ENCODE measurements at regions not wholly inside any gene's neighbourhood (a gene's known extent, or its start where the extent isn't known, plus 50 kb on each side); places are given as distances from the start of the nearest gene placed in this dataset.

DNA sequence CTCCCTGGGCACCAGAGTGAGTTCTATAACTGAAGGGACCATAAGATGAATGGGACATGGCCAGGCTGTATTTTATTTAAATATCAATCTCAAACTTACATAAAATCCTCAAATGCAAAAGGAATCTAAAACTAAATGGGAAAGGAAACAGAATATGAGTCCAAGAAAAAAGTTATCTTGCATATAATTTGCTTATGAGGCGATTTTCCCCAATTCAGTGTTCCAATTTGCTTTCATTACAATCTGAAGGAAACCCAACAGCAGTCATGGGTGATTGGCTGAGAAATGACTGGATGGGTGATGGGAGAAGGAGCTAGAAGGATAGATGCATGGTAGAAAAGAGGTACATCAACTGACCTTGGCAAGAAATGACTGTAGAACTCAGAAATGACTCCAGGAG, 511.3 kb upstream of the TENM3 start (continued):
- TF ChIP-seq WRNIP1 (IDR thresholded peaks at IDR 0.05; ENCODE audit: borderline replicate concordance, low read depth, low read length) (no peak), BCL11A (IDR thresholded peaks at IDR 0.05; ENCODE audit: low read depth, low read length) (no peak), POLR2A (IDR thresholded peaks at IDR 0.05; ENCODE audit: low read depth, low read length) (no peak), CREM (IDR thresholded peaks at IDR 0.05; ENCODE audit: low read depth) (no peak), BMI1 (IDR thresholded peaks at IDR 0.05; ENCODE audit: borderline replicate concordance) (no peak), CHD2 (IDR thresholded peaks at IDR 0.05; ENCODE audit: borderline replicate concordance, low read depth, low read length) (no peak)

DNA sequence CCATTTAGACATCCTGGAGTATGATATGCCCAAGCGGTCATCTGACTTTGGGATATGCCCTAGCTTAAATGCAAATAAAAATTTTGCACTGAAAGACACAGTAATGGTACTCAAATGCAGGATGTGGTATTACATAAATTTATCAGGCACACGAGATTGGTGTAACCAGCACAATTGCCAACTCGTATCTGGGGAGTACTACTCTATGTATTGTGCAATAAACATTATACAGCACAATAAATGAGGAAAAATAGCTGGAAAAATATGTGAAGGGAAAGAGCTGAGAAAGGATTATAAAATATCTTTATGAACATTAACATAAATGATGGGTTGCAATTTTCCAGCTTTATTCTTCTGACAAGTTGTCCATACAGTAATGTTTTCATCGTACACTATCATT, 505.5 kb upstream of the TENM3 start:
- ChIA-PET RAD21 (ENCODE audit: unreplicated experiment) (no interaction called here), SMC1A (ENCODE audit: uncharacterized antibody, unreplicated experiment) (interaction anchor here (0.9 to 1.1 kb wide), 2 partner anchors 11 to 55 kb away, joined by 3 read pairs; no protein-coding TSS in a partner anchor), CTCF (no interaction called here), POLR2A (no interaction called here)
- Histone ChIP-seq H3K27ac (ENCODE audit: control insufficient read depth, insufficient read depth) (no peak overlapping the region), H3K9me3 (replicated peaks; ENCODE audit: control insufficient read depth, insufficient read depth, low read length) (no peaks in the 10 kb centered on the region), H3K27me3 (replicated peaks in 1 of 2; ENCODE audit: control insufficient read depth in 2 of 2, insufficient read depth in 2 of 2, low read length in 1 of 2) (no peaks in the 10 kb centered on the region), H4K20me1 (ENCODE audit: control insufficient read depth, insufficient read depth) (no peaks in the 10 kb centered on the region), H3K9ac (ENCODE audit: control insufficient read depth, insufficient read depth, low read length) (no peak overlapping the region), H3K4me1 (ENCODE audit: control insufficient read depth, insufficient read depth, low read length) (no peaks in the 10 kb centered on the region), H2AFZ (ENCODE audit: control insufficient read depth, low read depth, low read length) (no peak overlapping the region), H3K36me3 (ENCODE audit: control insufficient read depth in 2 of 2, insufficient read depth in 2 of 2, low read length in 1 of 2) (no peaks in the 10 kb centered on the region), H3K4me2 (ENCODE audit: control insufficient read depth, insufficient read depth) (no peak overlapping the region), H3K4me3 (no peak overlapping the region), H3K79me2 (ENCODE audit: control insufficient read depth, insufficient read depth, low read length) (no peaks in the 10 kb centered on the region)
- ATAC-seq (no peak), FAIRE-seq (no peak), DNase-seq (ENCODE audit: low read depth, low spot score) (no peak)
- in situ Hi-C loops (cut with MboI) (no loop called here), intact Hi-C loops (cut with micrococcal nuclease; ENCODE audit: unreplicated experiment) (no loop called here)
- BruUV-seq (replicated peaks): no TSS peak
- 18% methylated on average over 4 of the region's 4 CpGs for WGBS (ENCODE audit: insufficient coverage, insufficient replicate concordance, low lambda C conversion rate, missing lambda C conversion rate)
- TF ChIP-seq ZZZ3 (IDR thresholded peaks at IDR 0.05; ENCODE audit: control insufficient read depth, insufficient read length, low read depth) (no peak), HCFC1 (IDR thresholded peaks at IDR 0.05; ENCODE audit: low read length) (no peak), STAT3 (IDR thresholded peaks at IDR 0.05; ENCODE audit: low read depth, low read length) (no peak), POLR2A (IDR thresholded peaks at IDR 0.05; ENCODE audit: low read depth, low read length) (no peak), SIX5 (IDR thresholded peaks at IDR 0.05; ENCODE audit: low read depth, low read length, severe bottlenecking) (no peak), SMAD1 (IDR thresholded peaks at IDR 0.05; ENCODE audit: low read depth, partially characterized antibody) (no peak), EP300 (IDR thresholded peaks at IDR 0.05; ENCODE audit: borderline replicate concordance in 1 of 2, control insufficient read depth in 1 of 2, low read depth in 2 of 2, low read length in 2 of 2) (no peak), ZBED1 (IDR thresholded peaks at IDR 0.05; ENCODE audit: borderline replicate concordance) (no peak), PAX5 (IDR thresholded peaks at IDR 0.05; ENCODE audit: borderline replicate concordance, low read depth, low read length) (no peak), GABPA (IDR thresholded peaks at IDR 0.05; ENCODE audit: low read depth) (no peak)
- TF ChIP-seq, protein P1, sequence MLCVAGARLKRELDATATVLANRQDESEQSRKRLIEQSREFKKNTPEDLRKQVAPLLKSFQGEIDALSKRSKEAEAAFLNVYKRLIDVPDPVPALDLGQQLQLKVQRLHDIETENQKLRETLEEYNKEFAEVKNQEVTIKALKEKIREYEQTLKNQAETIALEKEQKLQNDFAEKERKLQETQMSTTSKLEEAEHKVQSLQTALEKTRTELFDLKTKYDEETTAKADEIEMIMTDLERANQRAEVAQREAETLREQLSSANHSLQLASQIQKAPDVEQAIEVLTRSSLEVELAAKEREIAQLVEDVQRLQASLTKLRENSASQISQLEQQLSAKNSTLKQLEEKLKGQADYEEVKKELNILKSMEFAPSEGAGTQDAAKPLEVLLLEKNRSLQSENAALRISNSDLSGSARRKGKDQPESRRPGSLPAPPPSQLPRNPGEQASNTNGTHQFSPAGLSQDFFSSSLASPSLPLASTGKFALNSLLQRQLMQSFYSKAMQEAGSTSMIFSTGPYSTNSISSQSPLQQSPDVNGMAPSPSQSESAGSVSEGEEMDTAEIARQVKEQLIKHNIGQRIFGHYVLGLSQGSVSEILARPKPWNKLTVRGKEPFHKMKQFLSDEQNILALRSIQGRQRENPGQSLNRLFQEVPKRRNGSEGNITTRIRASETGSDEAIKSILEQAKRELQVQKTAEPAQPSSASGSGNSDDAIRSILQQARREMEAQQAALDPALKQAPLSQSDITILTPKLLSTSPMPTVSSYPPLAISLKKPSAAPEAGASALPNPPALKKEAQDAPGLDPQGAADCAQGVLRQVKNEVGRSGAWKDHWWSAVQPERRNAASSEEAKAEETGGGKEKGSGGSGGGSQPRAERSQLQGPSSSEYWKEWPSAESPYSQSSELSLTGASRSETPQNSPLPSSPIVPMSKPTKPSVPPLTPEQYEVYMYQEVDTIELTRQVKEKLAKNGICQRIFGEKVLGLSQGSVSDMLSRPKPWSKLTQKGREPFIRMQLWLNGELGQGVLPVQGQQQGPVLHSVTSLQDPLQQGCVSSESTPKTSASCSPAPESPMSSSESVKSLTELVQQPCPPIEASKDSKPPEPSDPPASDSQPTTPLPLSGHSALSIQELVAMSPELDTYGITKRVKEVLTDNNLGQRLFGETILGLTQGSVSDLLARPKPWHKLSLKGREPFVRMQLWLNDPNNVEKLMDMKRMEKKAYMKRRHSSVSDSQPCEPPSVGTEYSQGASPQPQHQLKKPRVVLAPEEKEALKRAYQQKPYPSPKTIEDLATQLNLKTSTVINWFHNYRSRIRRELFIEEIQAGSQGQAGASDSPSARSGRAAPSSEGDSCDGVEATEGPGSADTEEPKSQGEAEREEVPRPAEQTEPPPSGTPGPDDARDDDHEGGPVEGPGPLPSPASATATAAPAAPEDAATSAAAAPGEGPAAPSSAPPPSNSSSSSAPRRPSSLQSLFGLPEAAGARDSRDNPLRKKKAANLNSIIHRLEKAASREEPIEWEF (IDR thresholded peaks at IDR 0.05; ENCODE audit: insufficient replicate concordance, low read depth, low read length): no peak
- TF ChIP-seq, protein P2, sequence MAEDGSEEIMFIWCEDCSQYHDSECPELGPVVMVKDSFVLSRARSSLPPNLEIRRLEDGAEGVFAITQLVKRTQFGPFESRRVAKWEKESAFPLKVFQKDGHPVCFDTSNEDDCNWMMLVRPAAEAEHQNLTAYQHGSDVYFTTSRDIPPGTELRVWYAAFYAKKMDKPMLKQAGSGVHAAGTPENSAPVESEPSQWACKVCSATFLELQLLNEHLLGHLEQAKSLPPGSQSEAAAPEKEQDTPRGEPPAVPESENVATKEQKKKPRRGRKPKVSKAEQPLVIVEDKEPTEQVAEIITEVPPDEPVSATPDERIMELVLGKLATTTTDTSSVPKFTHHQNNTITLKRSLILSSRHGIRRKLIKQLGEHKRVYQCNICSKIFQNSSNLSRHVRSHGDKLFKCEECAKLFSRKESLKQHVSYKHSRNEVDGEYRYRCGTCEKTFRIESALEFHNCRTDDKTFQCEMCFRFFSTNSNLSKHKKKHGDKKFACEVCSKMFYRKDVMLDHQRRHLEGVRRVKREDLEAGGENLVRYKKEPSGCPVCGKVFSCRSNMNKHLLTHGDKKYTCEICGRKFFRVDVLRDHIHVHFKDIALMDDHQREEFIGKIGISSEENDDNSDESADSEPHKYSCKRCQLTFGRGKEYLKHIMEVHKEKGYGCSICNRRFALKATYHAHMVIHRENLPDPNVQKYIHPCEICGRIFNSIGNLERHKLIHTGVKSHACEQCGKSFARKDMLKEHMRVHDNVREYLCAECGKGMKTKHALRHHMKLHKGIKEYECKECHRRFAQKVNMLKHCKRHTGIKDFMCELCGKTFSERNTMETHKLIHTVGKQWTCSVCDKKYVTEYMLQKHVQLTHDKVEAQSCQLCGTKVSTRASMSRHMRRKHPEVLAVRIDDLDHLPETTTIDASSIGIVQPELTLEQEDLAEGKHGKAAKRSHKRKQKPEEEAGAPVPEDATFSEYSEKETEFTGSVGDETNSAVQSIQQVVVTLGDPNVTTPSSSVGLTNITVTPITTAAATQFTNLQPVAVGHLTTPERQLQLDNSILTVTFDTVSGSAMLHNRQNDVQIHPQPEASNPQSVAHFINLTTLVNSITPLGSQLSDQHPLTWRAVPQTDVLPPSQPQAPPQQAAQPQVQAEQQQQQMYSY (CRISPR knock-in tag; IDR thresholded peaks at IDR 0.05): no peak

Data from GM12878 (cell line).